ENCODE measurements at regions not wholly inside any gene's neighbourhood (a gene's known extent, or its start where the extent isn't known, plus 50 kb on each side); places are given as distances from the start of the nearest gene placed in this dataset.

DNA sequence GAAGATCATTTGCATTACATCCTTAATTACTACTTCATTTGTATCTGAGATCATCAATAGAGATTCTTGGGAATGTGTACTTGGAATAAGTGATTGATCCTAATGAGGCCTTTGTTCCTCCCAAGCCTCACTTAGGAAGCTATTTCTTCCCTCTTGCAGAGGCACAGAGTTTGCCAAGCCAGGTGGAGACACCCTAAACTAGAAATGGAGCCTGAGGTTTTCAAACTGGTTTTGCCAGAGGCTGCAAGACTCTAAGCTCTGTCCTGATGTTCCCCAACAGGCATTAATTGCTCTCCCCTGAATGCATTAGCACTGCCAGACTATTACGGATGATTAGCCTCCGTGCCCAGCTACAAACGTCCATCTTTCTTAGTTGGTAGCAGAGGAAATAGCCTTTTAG, 125.2 kb upstream of the LGALSL start:
- Histone ChIP-seq H2BK120ac (ENCODE audit: low read depth, low read length) (no peak overlapping the region), H3K4me3 (ENCODE audit: low read length) (no peak overlapping the region), H3K18ac (ENCODE audit: low read length) (no peak overlapping the region), H3K23ac (ENCODE audit: low read length) (no peak overlapping the region), H3K27me3 (ENCODE audit: insufficient read depth, low read length, poor library complexity) (no peaks in the 10 kb centered on the region), H3K56ac (ENCODE audit: low read length) (no peak overlapping the region), H3K79me1 (ENCODE audit: low read length) (no peaks in the 10 kb centered on the region), H3K36me3 (ENCODE audit: control insufficient read depth, insufficient read depth, low read length) (no peaks in the 10 kb centered on the region), H3K79me2 (ENCODE audit: control insufficient read depth, insufficient read depth, low read length) (no peaks in the 10 kb centered on the region), H3K4me2 (ENCODE audit: low read length) (no peak overlapping the region), H2AK5ac (ENCODE audit: low read length) (no peak overlapping the region), H3K4me1 (ENCODE audit: control insufficient read depth, low read depth, low read length) (peaks cover 10% of the 10 kb centered on the region), H3K4ac (ENCODE audit: low read depth, low read length) (no peak overlapping the region), H3K9ac (ENCODE audit: low read length) (no peak overlapping the region), H2BK5ac (ENCODE audit: low read length) (no peak overlapping the region), H3K27ac (ENCODE audit: low read depth, low read length) (no peak overlapping the region), H4K8ac (ENCODE audit: low read depth, low read length) (no peak overlapping the region), H4K5ac (ENCODE audit: low read length) (no peak overlapping the region), H2BK15ac (replicated peaks; ENCODE audit: low read depth) (no peak overlapping the region)
- no peak for DNase-seq
- no CpG with 5 or more reads among the region's 3 CpGs for WGBS (ENCODE audit: extremely low coverage, insufficient coverage, low lambda C conversion rate)

DNA sequence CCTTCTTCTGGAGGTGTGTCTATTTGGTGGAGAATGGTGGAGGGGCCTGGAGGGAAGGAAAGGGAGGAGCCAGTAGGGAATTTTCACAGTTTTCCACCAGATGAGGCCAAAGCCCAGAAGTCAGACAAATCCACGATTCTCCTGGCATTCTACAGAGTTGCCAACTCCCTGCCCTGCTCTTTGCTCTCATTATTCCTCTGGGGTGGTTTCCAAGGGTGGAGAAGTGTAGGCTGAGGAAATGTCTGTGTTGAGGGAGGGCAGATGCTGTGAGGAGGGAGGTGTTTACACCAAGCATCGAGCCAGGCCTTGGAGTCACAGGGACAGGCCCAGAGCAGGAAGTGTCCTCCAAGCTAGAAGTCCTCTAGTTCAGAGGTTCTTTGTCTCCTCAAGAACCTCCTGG, 124.1 kb upstream of the LGALSL start:
- Histone ChIP-seq H3K27ac (ENCODE audit: low read depth, low read length) (no peak overlapping the region), H3K4me3 (ENCODE audit: low read length) (no peak overlapping the region), H3K79me2 (ENCODE audit: control insufficient read depth, insufficient read depth, low read length) (no peaks in the 10 kb centered on the region), H3K56ac (ENCODE audit: low read length) (peak overlapping the region; percentile 82), H3K4ac (ENCODE audit: low read depth, low read length) (peak overlapping the region; percentile 0), H4K8ac (ENCODE audit: low read depth, low read length) (no peak overlapping the region), H3K36me3 (ENCODE audit: control insufficient read depth, insufficient read depth, low read length) (no peaks in the 10 kb centered on the region), H3K4me2 (ENCODE audit: low read length) (no peak overlapping the region), H3K79me1 (ENCODE audit: low read length) (no peaks in the 10 kb centered on the region), H2BK120ac (ENCODE audit: low read depth, low read length) (no peak overlapping the region), H4K5ac (ENCODE audit: low read length) (no peak overlapping the region), H2AK5ac (ENCODE audit: low read length) (no peak overlapping the region), H3K18ac (ENCODE audit: low read length) (no peak overlapping the region), H3K23ac (ENCODE audit: low read length) (no peak overlapping the region), H3K4me1 (ENCODE audit: control insufficient read depth, low read depth, low read length) (peaks cover 10% of the 10 kb centered on the region), H2BK15ac (replicated peaks; ENCODE audit: low read depth) (no peak overlapping the region), H2BK5ac (ENCODE audit: low read length) (peak overlapping the region; percentile 43), H3K27me3 (ENCODE audit: insufficient read depth, low read length, poor library complexity) (no peaks in the 10 kb centered on the region), H3K9ac (ENCODE audit: low read length) (peak overlapping the region; percentile 14)
- peak; percentile 55 for DNase-seq
- WGBS (ENCODE audit: extremely low coverage, insufficient coverage, low lambda C conversion rate) = no CpG with 5 or more reads among the region's 2 CpGs

DNA sequence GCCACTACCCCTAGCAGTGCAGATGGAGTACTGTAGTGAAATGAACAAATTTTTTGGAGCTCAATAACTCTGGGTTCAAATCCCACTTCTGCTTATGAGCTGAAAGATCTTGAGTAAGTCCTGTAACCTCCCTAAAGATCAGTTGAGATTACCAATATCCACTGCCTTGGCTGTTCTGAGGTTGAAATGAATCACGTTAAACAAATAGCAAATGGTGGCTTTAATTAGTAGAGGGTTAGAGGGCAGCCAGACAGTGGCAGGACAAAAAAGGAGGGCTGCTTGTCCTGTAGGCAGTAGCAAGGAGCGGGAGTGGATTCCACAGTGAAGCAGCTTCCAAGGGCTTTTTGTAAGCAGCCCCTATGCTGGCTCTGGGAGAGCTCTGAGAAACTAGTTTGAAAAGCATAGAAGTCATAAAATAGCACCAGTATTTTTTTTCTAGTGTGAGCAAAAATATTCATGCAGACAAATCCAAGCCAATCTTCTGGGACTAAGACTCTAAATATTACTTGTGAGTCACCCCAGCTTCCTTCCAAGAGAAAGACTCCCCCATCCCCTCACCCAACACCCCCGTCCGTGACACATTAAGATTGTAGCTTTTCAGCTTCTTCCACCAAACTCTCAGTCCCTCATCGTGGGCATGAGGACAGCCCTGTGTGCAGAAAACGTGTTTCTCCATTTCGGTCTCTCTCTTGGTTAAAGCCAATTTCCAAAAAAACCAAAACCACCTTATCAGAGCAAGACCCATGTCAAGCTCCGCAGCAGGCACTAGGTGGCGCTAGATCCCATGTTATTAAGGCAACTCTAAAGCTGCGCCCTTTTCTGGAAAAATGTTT, 123.5 kb upstream of the LGALSL start:
- H3K4me2 ChIP-seq (ENCODE audit: low read length) = no peak overlapping the region
- H3K23ac ChIP-seq (ENCODE audit: low read length) = no peak overlapping the region
- H3K27me3 ChIP-seq (ENCODE audit: insufficient read depth, low read length, poor library complexity) = no peaks in the 10 kb centered on the region
- no peaks in the 10 kb centered on the region for H3K79me1 ChIP-seq (ENCODE audit: low read length)
- H3K27ac ChIP-seq (ENCODE audit: low read depth, low read length) = no peak overlapping the region
- no peak overlapping the region for H2BK15ac ChIP-seq (replicated peaks; ENCODE audit: low read depth)
- H3K4me3 ChIP-seq (ENCODE audit: low read length) = no peak overlapping the region
- peak overlapping the region; percentile 66 for H2AK5ac ChIP-seq (ENCODE audit: low read length)
- H4K8ac ChIP-seq (ENCODE audit: low read depth, low read length) = no peak overlapping the region
- H3K36me3 ChIP-seq (ENCODE audit: control insufficient read depth, insufficient read depth, low read length) = no peaks in the 10 kb centered on the region
- peak overlapping the region; percentile 40 for H3K9ac ChIP-seq (ENCODE audit: low read length)
- peaks cover 10% of the 10 kb centered on the region for H3K4me1 ChIP-seq (ENCODE audit: control insufficient read depth, low read depth, low read length)
- H3K56ac ChIP-seq (ENCODE audit: low read length) = peak overlapping the region; percentile 82
- no peaks in the 10 kb centered on the region for H3K79me2 ChIP-seq (ENCODE audit: control insufficient read depth, insufficient read depth, low read length)
- H3K4ac ChIP-seq (ENCODE audit: low read depth, low read length) = no peak overlapping the region
- H2BK120ac ChIP-seq (ENCODE audit: low read depth, low read length) = no peak overlapping the region
- DNase-seq = peak; percentile 93
- H3K18ac ChIP-seq (ENCODE audit: low read length) = no peak overlapping the region
- no CpG with 5 or more reads among the region's 10 CpGs for WGBS (ENCODE audit: extremely low coverage, insufficient coverage, low lambda C conversion rate)
- H2BK5ac ChIP-seq (ENCODE audit: low read length) = no peak overlapping the region
- no peak overlapping the region for H4K5ac ChIP-seq (ENCODE audit: low read length)

DNA sequence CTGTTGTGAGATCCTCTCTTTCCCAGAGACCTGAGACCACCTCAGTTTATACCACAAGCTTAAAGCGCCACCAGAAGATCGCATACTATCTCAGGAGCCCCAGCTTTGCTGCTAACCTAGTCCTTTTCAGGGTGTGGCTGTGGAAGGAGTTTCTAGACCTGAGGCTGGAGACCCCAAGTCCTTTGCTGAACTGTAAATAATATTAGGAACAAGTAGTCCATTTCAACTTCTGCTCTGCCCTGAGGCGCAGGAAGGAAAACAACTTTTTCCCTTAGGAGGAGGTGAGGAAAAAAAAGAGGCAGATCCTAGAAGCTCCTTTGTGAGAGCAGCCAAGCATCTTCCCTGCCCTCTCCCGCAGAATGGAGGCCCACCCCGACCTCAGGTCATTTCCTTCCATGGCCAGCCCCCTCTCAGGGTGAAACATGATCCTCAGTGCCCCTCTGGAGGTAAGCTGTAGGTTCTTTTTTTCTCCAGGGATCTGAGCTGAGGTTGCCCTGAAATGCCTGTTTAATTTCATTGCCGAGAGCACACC, 122.8 kb upstream of the LGALSL start:
- Histone ChIP-seq H3K4ac (ENCODE audit: low read depth, low read length) (no peak overlapping the region), H3K79me1 (ENCODE audit: low read length) (no peaks in the 10 kb centered on the region), H3K56ac (ENCODE audit: low read length) (peak overlapping the region; percentile 20), H3K18ac (ENCODE audit: low read length) (peak overlapping the region; percentile 56), H2BK5ac (ENCODE audit: low read length) (no peak overlapping the region), H3K23ac (ENCODE audit: low read length) (no peak overlapping the region), H3K4me3 (ENCODE audit: low read length) (no peak overlapping the region), H4K5ac (ENCODE audit: low read length) (peak overlapping the region; percentile 78), H2BK15ac (replicated peaks; ENCODE audit: low read depth) (no peak overlapping the region), H2AK5ac (ENCODE audit: low read length) (no peak overlapping the region), H3K27me3 (ENCODE audit: insufficient read depth, low read length, poor library complexity) (no peaks in the 10 kb centered on the region), H3K27ac (ENCODE audit: low read depth, low read length) (no peak overlapping the region), H3K4me2 (ENCODE audit: low read length) (peak overlapping the region; percentile 1), H3K4me1 (ENCODE audit: control insufficient read depth, low read depth, low read length) (peaks cover 10% of the 10 kb centered on the region), H3K36me3 (ENCODE audit: control insufficient read depth, insufficient read depth, low read length) (no peaks in the 10 kb centered on the region), H3K79me2 (ENCODE audit: control insufficient read depth, insufficient read depth, low read length) (no peaks in the 10 kb centered on the region), H4K8ac (ENCODE audit: low read depth, low read length) (no peak overlapping the region), H3K9ac (ENCODE audit: low read length) (peak overlapping the region; percentile 35), H2BK120ac (ENCODE audit: low read depth, low read length) (no peak overlapping the region)
- WGBS (ENCODE audit: extremely low coverage, insufficient coverage, low lambda C conversion rate) = no CpG with 5 or more reads among the region's 6 CpGs
- peak; percentile 81 for DNase-seq

DNA sequence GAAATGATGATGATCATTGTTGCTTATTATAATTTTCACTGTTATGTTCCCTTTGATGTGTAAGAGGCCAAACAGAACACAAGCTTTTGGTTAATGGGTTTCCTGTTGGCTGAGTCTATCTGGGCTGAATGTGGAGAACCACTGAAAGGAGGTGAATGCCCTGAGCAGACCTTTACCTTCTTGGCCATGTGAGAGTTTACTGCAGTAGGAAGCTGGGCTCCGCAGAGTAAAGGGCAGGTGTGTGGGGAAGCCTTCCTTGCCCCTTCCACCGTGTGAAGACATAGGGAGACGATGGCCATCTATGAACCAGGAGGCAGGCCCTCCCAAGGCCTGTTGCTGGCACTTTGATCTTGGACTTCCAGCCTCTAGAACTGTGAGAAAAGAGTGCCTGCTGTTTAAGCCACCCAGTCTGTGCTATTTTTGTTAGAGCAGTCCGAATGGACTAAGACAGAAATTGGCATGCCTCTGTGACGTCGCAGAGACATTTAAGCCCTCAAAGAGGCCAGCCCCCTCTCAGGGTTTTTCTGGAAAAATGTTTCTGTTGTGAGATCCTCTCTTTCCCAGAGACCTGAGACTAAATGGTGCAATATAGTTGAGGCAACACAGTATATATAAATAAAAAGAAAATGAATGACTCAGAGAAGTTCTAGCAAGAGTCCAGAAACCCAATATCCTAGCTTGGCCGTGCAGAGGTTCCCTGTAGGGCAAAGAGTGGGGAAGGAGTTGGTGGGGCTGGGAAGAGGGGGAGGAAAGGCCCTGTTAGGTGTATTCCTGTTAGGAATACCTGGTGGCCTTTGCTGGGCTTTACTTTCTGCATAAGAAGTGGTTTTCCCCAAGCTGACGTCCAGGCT, 121.9 kb upstream of the LGALSL start:
- no peak for DNase-seq
- no CpG with 5 or more reads among the region's 8 CpGs for WGBS (ENCODE audit: extremely low coverage, insufficient coverage, low lambda C conversion rate)
- Histone ChIP-seq H2BK5ac (ENCODE audit: low read length) (no peak overlapping the region), H3K18ac (ENCODE audit: low read length) (no peak overlapping the region), H3K23ac (ENCODE audit: low read length) (no peak overlapping the region), H3K56ac (ENCODE audit: low read length) (peak overlapping the region; percentile 18), H3K4ac (ENCODE audit: low read depth, low read length) (no peak overlapping the region), H3K4me2 (ENCODE audit: low read length) (no peak overlapping the region), H3K79me2 (ENCODE audit: control insufficient read depth, insufficient read depth, low read length) (no peaks in the 10 kb centered on the region), H2BK15ac (replicated peaks; ENCODE audit: low read depth) (no peak overlapping the region), H3K27me3 (ENCODE audit: insufficient read depth, low read length, poor library complexity) (no peaks in the 10 kb centered on the region), H2AK5ac (ENCODE audit: low read length) (no peak overlapping the region), H3K4me1 (ENCODE audit: control insufficient read depth, low read depth, low read length) (peaks cover 10% of the 10 kb centered on the region), H3K9ac (ENCODE audit: low read length) (no peak overlapping the region), H2BK120ac (ENCODE audit: low read depth, low read length) (no peak overlapping the region), H4K8ac (ENCODE audit: low read depth, low read length) (no peak overlapping the region), H3K36me3 (ENCODE audit: control insufficient read depth, insufficient read depth, low read length) (no peaks in the 10 kb centered on the region), H4K5ac (ENCODE audit: low read length) (no peak overlapping the region), H3K27ac (ENCODE audit: low read depth, low read length) (no peak overlapping the region), H3K4me3 (ENCODE audit: low read length) (no peak overlapping the region), H3K79me1 (ENCODE audit: low read length) (no peaks in the 10 kb centered on the region)
